ENCODE measurements at regions not wholly inside any gene's neighbourhood (a gene's known extent, or its start where the extent isn't known, plus 50 kb on each side); places are given as distances from the start of the nearest gene placed in this dataset.

DNA sequence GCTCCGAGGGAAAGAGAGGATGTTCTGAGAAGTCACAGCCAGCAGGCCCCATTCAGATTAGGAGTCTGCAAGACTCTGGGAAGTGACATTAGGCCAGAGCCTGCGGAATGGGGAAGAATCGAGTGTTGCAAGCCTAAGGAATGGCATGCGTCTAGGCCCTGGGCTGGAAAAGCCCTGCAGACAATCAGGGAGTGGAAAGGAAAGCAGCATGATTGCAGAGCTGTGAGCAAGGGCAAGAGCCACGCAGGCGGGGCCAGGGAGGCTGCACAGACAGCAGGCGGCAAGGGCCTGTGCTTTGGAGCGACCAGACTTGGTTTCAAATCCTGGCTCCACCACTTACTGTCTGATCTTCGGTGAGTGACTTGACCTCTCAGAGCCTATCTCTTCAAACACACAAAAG is 118.2 kb downstream of the RRAGC start:
- peak; percentile 30 for DNase-seq (ENCODE audit: low read depth)
- TF ChIP-seq, protein P1, sequence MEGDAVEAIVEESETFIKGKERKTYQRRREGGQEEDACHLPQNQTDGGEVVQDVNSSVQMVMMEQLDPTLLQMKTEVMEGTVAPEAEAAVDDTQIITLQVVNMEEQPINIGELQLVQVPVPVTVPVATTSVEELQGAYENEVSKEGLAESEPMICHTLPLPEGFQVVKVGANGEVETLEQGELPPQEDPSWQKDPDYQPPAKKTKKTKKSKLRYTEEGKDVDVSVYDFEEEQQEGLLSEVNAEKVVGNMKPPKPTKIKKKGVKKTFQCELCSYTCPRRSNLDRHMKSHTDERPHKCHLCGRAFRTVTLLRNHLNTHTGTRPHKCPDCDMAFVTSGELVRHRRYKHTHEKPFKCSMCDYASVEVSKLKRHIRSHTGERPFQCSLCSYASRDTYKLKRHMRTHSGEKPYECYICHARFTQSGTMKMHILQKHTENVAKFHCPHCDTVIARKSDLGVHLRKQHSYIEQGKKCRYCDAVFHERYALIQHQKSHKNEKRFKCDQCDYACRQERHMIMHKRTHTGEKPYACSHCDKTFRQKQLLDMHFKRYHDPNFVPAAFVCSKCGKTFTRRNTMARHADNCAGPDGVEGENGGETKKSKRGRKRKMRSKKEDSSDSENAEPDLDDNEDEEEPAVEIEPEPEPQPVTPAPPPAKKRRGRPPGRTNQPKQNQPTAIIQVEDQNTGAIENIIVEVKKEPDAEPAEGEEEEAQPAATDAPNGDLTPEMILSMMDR (conservative IDR thresholded peaks at IDR 0.05; ENCODE audit: low read depth, low read length), result no peak
- H3K4me3 ChIP-seq (ENCODE audit: low read depth, low read length), result no peak overlapping the region

- TF ChIP-seq, protein P1 (conservative IDR thresholded peaks at IDR 0.05; ENCODE audit: low read depth, low read length), result no peak
- DNase-seq (ENCODE audit: low read depth), result peak; percentile 58
- H3K4me3 ChIP-seq (ENCODE audit: low read depth, low read length), result no peak overlapping the region
Measured at GRCh38 chr1:38740487-38740886, 119.1 kb downstream of the RRAGC start.

DNA sequence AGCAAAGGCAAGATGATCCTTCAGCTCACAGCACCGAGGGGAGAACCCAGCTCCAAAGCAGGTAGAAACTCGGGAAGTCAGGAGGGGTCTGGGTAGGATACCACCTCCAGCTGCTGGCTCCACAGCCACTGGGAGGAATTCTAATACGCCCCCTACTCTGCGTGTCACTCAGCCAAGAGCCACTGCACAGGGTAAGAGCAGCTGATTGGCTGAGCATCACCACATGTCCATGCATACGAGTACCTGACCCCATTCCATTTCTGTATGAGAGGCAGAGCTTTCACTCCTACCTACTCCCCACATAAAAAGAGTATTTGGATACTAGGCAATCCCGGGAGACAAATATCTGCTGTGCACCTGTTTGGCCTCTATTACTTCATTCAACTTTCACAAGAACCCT is 121.4 kb downstream of the RRAGC start:
- DNase-seq (ENCODE audit: low read depth), result no peak
- TF ChIP-seq, protein P1 (conservative IDR thresholded peaks at IDR 0.05; ENCODE audit: low read depth, low read length), result no peak
- H3K4me3 ChIP-seq (ENCODE audit: low read depth, low read length), result no peak overlapping the region

DNA sequence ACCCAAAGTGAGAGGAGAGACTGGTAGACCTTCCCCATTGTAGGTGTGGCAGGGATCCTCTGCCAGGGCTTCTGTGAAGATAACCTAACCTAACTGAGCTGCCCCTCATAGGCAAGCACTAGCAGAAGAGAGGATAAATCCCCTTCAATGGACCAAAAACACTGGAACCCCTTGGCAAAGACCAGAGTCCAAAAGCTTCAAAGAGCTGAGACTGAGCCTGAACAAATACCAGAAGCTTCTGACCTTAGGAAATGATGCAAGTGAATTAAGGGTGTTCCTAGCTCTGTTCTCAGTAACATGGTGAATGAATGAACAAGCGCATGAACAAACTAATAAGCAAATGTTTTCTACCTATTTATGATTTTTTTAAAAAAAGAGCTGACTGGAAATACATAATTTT is 123.2 kb downstream of the RRAGC start:
- no peak overlapping the region for H3K4me3 ChIP-seq (ENCODE audit: low read depth, low read length)
- DNase-seq (ENCODE audit: low read depth), result no peak
- TF ChIP-seq, protein P1 (conservative IDR thresholded peaks at IDR 0.05; ENCODE audit: low read depth, low read length), result no peak

GRCh38 chr1:38735651-38736161 is 123.9 kb downstream of the RRAGC start:
- TF ChIP-seq, protein P1 (conservative IDR thresholded peaks at IDR 0.05; ENCODE audit: low read depth, low read length), result no peak
- peak; percentile 67 for DNase-seq (ENCODE audit: low read depth)
- no peak overlapping the region for H3K4me3 ChIP-seq (ENCODE audit: low read depth, low read length)

DNA sequence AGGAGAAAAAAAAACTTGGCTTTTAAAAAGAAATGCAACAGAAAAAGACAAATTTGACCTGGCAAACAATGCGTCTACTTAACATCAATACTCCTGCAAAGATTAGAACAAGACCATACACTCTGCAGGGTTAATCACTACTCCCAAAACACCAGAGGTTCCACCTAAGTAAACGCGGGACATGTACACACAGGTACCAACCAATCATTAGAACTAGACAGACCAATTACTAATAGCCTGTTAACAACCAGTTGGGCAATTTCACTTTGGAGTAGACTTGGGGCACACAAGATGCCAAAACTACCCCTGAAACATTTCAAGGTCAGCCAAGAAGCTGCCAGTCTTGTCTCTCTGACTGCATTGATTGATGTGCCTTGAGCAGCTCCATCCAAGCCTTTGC is 125.8 kb downstream of the RRAGC start:
- no peak overlapping the region for H3K4me3 ChIP-seq (ENCODE audit: low read depth, low read length)
- TF ChIP-seq, protein P1 (conservative IDR thresholded peaks at IDR 0.05; ENCODE audit: low read depth, low read length), result no peak
- no peak for DNase-seq (ENCODE audit: low read depth)
